Stomach (tissue), 4 donors: ENCODE measurements at regions not wholly inside any gene's neighbourhood (a gene's known extent, or its start where the extent isn't known, plus 50 kb on each side); places are given as distances from the start of the nearest gene placed in this dataset.

Source experiments
- EP300 ChIP-seq: sonication (generic); formaldehyde crosslinking; IDR thresholded peaks from one replicate; pipeline ENCODE4 v1.6.1; 2017; ENCODE audit warnings: antibody characterized with exemption
- POLR2A ChIP-seq, 4 donors: fragments of 450-650 bp; IDR thresholded peaks; one replicate each; pipeline ENCODE4 v1.6.1; 2016; ENCODE audit warnings: antibody characterized with exemption in 4 of 4, control low read depth in 2 of 4, mild to moderate bottlenecking in 1 of 4, moderate library complexity in 1 of 4
- POLR2AphosphoS5 ChIP-seq, 3 donors: sonication (generic); formaldehyde crosslinking; IDR thresholded peaks; one replicate each; pipeline ENCODE4 v1.6.1; 2016; ENCODE audit warnings: antibody characterized with exemption in 3 of 3
- TF ChIP-seq, protein P1 (sequence below), 7 experiments: fragments of 450-650 bp in 4 of 7; fragments of 200-600 bp in 3 of 7; sonication (generic) in 3 of 7; IDR thresholded peaks; one replicate each; pipeline ENCODE4 v1.5.1; 2016 to 2019; ENCODE audit warnings: antibody characterized with exemption in 7 of 7, control low read depth in 2 of 7, mild to moderate bottlenecking in 1 of 7

DNA sequence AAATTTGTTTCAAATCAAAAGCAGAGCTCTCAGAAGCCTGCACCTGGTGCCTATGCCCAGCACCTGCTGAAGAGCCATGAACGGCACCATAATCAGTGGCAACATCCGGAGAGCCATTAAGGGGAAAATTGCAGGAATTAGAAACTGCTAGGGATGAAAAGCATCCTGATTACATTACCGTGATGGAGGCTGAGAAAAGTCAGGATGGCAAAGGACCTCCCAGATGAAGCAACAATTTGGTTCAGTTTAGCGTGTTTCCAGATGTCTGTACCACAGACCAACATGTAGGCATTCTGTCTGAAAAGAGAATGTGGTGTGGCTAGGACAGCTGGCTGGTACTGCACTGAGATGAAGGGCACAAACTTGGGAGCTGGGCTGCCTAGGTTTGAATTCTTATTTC is 106.1 kb downstream of the EOMES start:
- TF ChIP-seq, protein P1, sequence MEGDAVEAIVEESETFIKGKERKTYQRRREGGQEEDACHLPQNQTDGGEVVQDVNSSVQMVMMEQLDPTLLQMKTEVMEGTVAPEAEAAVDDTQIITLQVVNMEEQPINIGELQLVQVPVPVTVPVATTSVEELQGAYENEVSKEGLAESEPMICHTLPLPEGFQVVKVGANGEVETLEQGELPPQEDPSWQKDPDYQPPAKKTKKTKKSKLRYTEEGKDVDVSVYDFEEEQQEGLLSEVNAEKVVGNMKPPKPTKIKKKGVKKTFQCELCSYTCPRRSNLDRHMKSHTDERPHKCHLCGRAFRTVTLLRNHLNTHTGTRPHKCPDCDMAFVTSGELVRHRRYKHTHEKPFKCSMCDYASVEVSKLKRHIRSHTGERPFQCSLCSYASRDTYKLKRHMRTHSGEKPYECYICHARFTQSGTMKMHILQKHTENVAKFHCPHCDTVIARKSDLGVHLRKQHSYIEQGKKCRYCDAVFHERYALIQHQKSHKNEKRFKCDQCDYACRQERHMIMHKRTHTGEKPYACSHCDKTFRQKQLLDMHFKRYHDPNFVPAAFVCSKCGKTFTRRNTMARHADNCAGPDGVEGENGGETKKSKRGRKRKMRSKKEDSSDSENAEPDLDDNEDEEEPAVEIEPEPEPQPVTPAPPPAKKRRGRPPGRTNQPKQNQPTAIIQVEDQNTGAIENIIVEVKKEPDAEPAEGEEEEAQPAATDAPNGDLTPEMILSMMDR (IDR thresholded peaks at IDR 0.05): no peak
- TF ChIP-seq POLR2A (IDR thresholded peaks at IDR 0.05) (no peak), EP300 (no peak), POLR2AphosphoS5 (IDR thresholded peaks at IDR 0.05) (no peak)
